ENCODE measurements at regions not wholly inside any gene's neighbourhood (a gene's known extent, or its start where the extent isn't known, plus 50 kb on each side); places are given as distances from the start of the nearest gene placed in this dataset.

DNA sequence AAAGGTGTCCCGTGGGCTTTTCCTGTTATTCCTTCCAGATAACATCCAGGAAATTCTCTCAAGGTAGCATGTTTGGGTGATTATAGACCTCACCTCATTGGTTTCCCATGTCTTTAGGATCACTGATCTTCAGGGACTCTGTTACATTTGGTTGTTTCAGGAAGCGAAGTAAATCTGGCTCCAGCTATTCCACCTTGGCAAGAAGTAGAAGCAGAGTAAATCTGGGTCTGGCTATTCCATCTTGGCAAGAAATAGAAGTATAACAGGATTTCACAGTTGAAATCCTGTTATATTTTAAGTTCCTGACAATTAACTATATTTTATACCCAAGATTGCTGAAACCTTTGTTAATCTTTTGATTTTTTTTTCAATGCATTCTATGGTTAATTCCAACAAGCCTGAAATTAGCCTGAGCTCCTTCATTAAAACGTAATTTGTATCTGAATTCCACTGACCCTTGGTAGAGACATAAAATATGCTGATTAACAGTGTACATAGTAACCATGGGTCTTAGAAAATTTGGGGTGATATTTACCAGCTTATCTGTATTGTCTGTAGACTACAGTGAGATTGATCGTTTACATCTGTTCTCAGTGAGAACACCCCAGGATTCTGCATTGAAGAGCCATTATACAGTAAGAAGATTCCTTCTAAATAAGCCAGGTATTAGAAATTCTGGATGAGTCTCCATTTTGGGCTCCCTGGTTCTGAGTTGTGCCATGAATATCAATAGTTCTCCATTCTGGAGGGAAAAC is 267.6 kb upstream of the SLITRK6 start:
- no peaks in the 10 kb centered on the region for H3K4me1 ChIP-seq (ENCODE audit: insufficient read depth, low read length)
- H3K23ac ChIP-seq (ENCODE audit: insufficient read length, low read depth, low read length): no peak overlapping the region
- H3K79me1 ChIP-seq (ENCODE audit: insufficient read depth, low read depth, low read length, poor library complexity, severe bottlenecking): no peaks in the 10 kb centered on the region
- H4K91ac ChIP-seq (ENCODE audit: insufficient read length, low read depth, low read length): no peak overlapping the region
- no peak overlapping the region for H3K56ac ChIP-seq (ENCODE audit: insufficient read length, low read depth, low read length)
- DNase-seq: no peak
- WGBS (ENCODE audit: extremely low coverage, insufficient read length, low lambda C conversion rate): no CpG with 5 or more reads among the region's 4 CpGs
- TF ChIP-seq, protein P1, sequence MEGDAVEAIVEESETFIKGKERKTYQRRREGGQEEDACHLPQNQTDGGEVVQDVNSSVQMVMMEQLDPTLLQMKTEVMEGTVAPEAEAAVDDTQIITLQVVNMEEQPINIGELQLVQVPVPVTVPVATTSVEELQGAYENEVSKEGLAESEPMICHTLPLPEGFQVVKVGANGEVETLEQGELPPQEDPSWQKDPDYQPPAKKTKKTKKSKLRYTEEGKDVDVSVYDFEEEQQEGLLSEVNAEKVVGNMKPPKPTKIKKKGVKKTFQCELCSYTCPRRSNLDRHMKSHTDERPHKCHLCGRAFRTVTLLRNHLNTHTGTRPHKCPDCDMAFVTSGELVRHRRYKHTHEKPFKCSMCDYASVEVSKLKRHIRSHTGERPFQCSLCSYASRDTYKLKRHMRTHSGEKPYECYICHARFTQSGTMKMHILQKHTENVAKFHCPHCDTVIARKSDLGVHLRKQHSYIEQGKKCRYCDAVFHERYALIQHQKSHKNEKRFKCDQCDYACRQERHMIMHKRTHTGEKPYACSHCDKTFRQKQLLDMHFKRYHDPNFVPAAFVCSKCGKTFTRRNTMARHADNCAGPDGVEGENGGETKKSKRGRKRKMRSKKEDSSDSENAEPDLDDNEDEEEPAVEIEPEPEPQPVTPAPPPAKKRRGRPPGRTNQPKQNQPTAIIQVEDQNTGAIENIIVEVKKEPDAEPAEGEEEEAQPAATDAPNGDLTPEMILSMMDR (conservative IDR thresholded peaks at IDR 0.05): no peak
- no peak overlapping the region for H2BK20ac ChIP-seq (ENCODE audit: low read depth, low read length, poor library complexity, severe bottlenecking)
- Mint-ChIP-seq H3K27me3 (ENCODE audit: low read depth) (no peaks in the 10 kb centered on the region), H3K4me1 (0 out of 4 replicates have a peak, but pooled peaks cover 0 to 4% of the 10 kb centered on the region in 2 experiments), H3K36me3 (ENCODE audit: insufficient read depth in 1 of 3, low read depth in 3 of 3) (no peaks in the 10 kb centered on the region), H3K27ac (peak overlapping the region in 1 of 3 experiments; percentile 7; a peak in 1 of 7 replicates), H3K4me3 (no peak overlapping the region), H3K9me3 (no peaks in the 10 kb centered on the region)
- no peak overlapping the region for H3K27ac ChIP-seq (ENCODE audit: insufficient read length, low read depth, low read length)
- no peak overlapping the region for H4K5ac ChIP-seq (ENCODE audit: insufficient read length, low read depth, low read length)
- no peak overlapping the region for H3K4me2 ChIP-seq (ENCODE audit: insufficient read depth, insufficient read length, low read length)
- no peaks in the 10 kb centered on the region for H3K9me3 ChIP-seq (ENCODE audit: control insufficient read depth, low read depth, low read length)
- no peaks in the 10 kb centered on the region for H3K23me2 ChIP-seq (ENCODE audit: insufficient read length, low read depth, low read length, poor library complexity, severe bottlenecking)
- no peak overlapping the region for H3T11ph ChIP-seq (ENCODE audit: low read length)
- no peak overlapping the region for H3K9ac ChIP-seq (ENCODE audit: extremely low read depth, insufficient read length, low read length)
- no peaks in the 10 kb centered on the region for H3K27me3 ChIP-seq (ENCODE audit: insufficient read depth, low read length)
- no peak overlapping the region for H3K14ac ChIP-seq (ENCODE audit: insufficient read depth, low read length)
- H3K18ac ChIP-seq (ENCODE audit: insufficient read length, low read depth, low read length): no peak overlapping the region
- no peak overlapping the region for H2AK5ac ChIP-seq (ENCODE audit: insufficient read length, low read length)
- no peaks in the 10 kb centered on the region for H4K20me1 ChIP-seq (ENCODE audit: control insufficient read depth, insufficient read depth, insufficient read length)
- H3K4ac ChIP-seq (ENCODE audit: low read depth, low read length): no peak overlapping the region
- no peak overlapping the region for H2BK120ac ChIP-seq (ENCODE audit: low read depth, low read length, poor library complexity, severe bottlenecking)
- no peak overlapping the region for H2BK12ac ChIP-seq (ENCODE audit: insufficient read length, low read depth, low read length)
- H2AFZ ChIP-seq (ENCODE audit: low read length): peak overlapping the region; percentile 56
- no peak overlapping the region for H4K8ac ChIP-seq (replicated peaks; ENCODE audit: insufficient read length, low read depth, low read length)
- no peaks in the 10 kb centered on the region for H3K79me2 ChIP-seq (ENCODE audit: insufficient read depth, low read length)
- no peak overlapping the region for H2BK15ac ChIP-seq (ENCODE audit: low read depth, low read length)
- no peak overlapping the region for H2BK5ac ChIP-seq (ENCODE audit: insufficient read length, low read length)

Data from H9 (cell line).